GM21619 (cell line): ENCODE measurements at regions not wholly inside any gene's neighbourhood (a gene's known extent, or its start where the extent isn't known, plus 50 kb on each side); places are given as distances from the start of the nearest gene placed in this dataset.

Experiments
- ATAC-seq: cut with Tn5 transposase; IDR thresholded peaks from one replicate; pipeline ENCODE4 v1.9.1; 2021; ENCODE audit not compliant: unreplicated experiment

DNA sequence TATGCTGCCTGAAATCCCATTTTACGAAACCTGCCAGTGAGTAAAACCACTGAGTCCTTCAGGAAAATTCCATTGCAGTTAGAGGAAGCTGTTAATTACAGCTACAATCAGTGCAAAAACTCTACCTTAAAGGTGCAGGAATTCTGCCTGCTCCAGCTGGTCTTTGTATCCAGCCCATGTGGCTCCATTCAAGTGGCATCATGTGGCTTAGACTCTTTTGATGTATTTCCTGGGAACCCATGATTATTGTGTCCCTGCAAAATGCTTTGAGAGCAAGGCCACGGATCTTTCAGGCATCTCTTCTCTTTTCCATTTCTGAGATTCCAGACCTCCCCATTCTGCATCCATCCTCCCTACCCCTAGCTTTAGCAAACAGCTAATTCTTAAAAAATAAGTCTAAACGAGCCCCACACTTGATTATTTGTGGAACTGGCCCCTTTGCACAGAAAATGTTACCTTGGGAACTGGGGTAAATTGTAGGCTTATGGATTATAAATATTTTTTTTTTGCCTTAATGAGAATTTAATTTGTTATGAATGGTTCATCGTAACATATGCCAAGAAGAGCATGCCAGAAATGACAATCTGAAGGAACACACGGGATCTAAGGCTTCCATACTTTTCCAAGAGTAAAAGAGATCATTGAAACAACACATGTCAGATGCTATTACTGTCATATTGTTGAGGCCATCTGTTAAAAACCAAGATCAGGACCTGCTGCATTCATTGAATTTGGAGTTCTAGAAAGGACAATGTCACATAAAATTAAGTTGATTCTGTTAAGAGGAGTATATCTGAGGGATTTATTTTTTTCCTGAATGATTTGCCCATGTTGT is 144.6 kb downstream of the TPH2 start:
- no peak for ATAC-seq

DNA sequence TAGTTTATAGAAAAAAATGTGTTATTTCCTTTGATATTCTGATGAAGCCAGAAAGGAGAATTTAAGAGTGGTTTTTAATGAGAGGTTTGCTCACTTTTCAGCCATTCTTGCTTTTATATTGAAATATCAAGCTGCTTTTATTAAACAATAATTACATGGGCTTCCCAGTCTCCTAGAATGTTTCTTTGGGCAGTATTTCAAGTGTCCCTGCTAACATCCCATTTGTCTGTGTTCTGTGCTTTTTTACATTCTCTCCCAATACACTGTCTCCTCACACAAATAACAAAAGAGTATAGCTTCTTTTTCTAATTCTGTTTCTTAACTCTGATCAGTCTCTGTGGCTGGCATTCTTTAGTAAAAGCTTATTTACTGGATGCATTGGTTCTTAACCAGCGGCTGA is 145.4 kb downstream of the TPH2 start:
- no peak for ATAC-seq

DNA sequence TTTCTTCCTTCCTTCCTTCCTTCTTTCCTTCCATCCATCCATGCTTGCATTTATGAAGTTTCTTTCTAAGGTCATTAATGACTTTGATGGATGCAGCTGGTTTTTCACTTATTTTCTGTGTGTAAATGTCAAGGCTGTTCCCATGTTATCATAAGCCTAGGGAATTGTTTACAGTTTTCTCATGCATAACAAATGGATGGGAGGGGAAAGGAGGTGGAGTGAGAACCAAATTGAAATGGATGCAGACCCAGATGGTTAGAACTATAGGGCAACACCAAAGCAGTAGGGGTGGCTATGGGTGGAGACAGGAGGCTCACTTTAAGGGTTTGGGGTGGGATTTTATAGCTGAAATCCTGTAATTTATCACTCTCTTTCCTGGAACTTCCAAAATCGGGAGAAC is 146.2 kb downstream of the TPH2 start:
- ATAC-seq, result no peak

- ATAC-seq, result no peak
Measured at GRCh38 chr12:72089678-72090077, 151.0 kb downstream of the TPH2 start.

GRCh38 chr12:72093424-72093823 is 154.8 kb downstream of the TPH2 start:
- ATAC-seq, result no peak

DNA sequence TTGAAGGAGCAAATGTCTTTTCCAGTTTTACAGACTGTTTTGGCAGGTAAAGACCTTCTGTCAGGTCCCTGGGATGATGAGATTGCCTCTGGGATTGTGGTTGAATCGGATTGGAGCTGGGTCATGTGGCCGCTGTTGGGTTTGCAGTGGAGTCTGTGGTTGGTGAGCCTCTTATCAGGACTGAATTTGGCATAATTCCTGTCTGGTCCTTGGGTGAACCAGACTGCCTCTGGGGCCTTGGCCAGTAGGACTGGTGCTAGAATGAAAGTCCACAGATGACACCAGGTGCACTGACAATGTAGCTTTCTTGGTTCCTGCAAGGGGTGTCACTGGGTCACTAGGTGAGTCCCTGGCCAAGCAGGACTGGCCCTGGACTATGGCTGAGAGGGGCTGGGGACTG is 155.3 kb downstream of the TPH2 start:
- ATAC-seq, result no peak

DNA sequence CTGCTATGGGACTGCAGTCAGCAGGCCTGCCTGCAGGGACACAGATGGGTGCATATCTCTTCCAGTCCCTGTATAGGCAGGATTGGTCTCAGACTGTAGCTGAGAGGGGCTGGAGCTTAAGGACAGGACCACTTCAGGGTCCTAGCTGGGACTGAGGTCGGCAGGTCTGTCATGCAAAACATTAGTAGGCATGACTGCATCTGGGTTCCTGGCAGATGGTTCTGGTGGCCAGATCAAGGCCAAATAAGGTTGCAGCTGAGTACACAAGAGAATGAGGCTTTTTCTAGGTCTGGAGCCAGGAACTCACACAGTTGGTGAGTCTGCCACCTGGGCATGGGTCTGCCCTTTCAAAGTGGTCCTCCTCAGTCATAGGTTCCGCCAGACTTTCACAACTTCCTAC is 155.8 kb downstream of the TPH2 start:
- no peak for ATAC-seq

DNA sequence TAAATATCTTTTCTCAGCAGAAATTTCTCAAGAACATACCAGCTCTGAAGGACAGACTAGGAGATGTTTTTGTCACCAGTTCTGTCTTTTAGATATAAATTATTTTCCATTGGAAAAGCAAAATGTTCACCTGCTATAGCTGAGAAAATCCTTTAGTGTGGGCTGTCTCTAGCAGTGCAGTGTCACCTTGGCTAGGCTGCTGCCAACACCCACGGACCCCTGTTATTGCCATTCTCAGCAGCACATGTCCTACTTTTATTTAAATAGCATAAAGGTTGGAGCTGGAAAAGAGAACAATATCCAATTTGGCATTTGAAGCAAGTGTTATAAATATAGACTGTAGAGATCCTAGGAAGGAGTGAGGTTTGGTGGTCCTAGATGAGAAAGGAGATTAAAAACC is 156.4 kb downstream of the TPH2 start:
- no peak for ATAC-seq

DNA sequence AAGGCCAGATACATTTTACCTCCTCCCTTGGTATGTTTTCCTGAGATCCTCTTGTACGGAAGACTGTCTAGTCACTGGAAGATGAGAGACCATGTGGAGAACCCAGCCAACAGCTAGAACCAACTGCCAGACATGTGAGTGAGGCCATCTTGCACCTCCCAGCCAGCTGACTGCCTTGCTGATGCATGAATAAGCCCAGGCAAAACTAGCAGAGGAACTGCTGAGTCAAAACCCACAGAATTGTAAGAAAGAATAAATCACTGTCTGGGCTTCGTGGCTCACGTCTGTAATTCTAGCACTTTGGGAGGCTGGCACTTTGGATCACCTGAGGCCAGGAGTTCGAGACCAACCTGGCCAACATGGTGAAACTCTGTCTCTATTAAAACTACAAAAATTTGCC is 160.0 kb downstream of the TPH2 start:
- ATAC-seq, result no peak

DNA sequence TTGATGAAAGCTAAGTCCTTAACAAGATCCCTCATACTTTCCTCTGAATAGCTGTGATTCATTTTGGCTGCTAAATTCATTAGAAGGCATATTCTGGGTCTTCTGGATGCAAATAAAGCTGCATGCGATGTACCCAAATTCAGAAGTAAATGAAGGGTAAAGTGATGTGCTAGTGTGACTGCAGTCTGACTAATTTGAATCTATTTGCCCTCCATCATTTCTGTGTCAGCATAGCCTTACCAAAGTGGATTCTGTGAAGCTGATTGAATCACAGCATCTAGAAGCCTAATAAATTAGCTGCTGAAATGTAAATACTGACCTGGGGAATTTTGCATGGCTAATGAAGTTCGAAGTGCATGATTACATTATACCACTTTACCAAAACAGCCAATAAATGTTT is 162.2 kb downstream of the TPH2 start:
- ATAC-seq, result no peak

DNA sequence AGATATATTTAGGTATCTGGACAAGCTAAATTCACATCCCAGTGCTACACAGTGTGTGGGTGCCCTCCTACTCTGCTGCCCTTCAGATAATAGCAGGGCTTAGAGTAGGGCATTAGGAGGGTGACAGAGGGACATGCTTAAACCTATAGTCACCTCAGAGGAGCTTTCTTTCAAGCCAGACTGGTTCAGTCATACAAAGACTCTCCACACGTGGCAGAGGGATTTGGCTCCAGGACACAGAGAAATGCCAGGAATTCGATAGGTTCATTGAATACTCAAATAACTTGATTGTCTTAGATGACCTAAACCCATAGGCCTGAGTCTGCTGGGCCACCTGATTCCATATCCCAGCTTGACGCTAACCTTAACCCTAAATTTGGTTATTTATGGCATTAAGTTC is 163.5 kb downstream of the TPH2 start:
- no peak for ATAC-seq

DNA sequence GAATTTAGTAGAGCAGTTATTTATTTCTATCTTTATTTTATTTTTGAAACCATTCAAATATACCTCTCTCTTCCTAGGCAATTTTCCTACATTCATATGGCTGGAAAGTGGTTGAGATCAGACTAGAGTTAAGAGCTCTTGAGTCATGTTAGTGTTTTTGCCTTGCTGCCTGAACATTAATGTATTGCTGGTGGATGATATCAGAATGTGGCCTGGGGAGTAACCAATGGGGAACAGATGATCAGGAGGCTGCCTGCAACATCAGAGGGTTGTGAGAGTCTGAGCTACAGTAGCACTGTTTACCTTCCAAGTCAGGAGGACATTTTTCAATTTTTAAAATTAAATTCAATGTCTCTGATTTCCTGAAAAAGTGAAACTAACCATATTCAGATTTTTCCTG is 166.3 kb upstream of the TRHDE start:
- no peak for ATAC-seq

DNA sequence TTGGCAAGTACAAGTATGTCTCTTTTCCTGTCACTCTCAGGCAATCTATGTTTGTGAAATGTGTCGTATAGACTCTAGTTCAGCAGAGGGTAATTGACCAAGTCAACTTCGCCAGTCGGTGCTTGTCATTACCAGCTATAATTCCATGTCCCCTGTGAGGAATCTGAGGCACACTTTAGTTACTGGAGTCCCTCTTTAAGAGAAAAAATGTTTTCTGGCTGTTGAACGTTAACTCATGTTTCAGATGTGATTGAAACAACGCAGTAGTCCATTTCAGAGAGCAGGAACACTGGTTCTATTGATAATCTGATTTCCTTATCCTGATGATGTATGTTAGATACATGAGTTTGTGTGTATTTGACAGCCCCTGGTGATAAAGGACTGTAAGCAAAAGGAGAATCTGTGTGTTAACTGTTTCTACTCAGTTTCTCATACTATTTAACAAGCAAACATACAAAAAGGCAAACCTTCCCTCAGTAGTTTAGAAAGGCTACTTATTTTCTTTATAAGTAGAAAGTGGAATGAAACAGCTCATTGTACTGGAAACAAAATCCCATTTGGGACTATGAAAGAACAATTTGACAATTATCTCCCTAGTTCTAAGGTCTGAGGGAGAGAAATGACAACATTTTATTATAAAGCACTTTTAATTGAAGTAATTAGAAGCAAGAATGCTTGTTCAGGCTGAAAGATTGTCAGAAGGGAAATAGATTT is 161.1 kb upstream of the TRHDE start:
- ATAC-seq, result no peak

GRCh38 chr12:72111706-72112105 is 160.5 kb upstream of the TRHDE start:
- no peak for ATAC-seq

- ATAC-seq, result no peak
Measured at GRCh38 chr12:72133497-72134055, 138.6 kb upstream of the TRHDE start.

DNA sequence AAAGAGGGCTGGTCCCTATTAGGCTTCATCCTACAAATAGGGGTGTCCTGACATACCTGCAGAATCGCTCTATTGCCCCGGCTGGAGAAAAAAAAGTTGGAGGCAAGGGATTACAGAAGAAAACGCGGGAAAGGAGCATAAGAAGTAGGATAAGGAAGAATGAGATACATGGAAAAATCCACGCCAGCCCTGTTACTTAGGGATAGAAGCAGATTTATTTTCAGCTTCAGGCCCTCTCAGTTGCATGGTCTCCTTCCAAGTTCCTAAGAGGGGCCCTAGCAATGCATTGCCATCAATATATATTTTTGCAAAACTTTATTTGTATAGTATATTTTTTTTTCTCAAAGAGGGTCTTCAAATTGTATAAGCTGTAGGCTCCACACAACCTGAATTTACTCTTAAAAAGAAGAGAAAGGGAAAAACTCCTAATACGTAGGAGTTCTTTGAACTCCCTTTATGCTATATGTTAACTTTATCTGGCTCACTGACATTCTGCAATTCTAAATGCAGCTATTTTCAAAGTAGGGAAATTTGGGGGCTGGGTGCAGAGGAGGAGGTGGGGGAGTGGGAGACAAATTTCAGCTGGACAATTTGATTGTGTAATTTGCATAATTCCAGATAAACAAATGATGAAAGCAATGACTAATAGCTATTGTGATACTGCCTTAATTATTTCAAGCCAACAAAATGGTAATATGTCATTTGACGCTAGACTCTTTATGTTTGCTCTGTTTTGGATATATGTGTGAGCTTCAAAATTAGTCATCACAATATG is 137.7 kb upstream of the TRHDE start:
- ATAC-seq, result no peak

- no peak for ATAC-seq
Measured at GRCh38 chr12:72135021-72135301, 137.2 kb upstream of the TRHDE start.

DNA sequence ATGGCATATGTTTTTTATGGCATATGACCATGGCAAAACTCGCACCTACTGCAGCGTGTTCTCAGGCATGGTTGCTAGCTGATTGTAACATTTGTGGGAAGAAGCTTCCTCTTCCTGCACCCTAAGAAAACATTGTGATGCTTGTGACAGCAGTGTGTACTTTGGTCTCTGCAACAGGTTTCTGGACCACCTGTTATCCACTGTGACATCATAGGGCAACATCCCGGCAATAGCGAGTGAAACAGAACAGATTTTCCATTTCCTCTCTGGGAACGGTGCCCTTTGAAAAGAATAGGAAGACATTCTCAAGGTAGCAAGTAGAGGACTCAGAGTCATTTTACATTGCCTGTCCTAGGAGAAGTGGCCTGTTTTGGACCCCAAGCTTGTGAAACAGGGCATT is 135.4 kb upstream of the TRHDE start:
- no peak for ATAC-seq

GRCh38 chr12:72139411-72139810 is 132.8 kb upstream of the TRHDE start:
- no peak for ATAC-seq

DNA sequence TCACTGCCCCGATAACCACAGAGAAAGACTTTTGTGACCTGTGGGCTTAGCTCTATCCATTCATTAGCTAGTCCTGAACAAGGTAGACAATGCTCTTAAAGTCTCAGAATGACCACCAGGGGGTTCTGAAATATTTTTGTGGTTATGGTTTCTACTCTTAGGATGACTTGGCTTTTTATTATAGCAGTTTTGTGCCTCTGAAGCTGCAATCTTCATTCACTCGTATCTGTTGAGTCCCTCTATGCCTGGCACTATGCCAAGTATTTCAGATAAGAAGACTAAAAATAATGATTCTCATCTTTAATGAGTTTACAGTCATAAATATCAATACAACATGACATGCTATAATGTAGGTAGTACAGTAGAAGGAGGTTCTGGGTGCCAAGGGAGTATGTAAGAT is 130.8 kb upstream of the TRHDE start:
- ATAC-seq, result peak; percentile 98

DNA sequence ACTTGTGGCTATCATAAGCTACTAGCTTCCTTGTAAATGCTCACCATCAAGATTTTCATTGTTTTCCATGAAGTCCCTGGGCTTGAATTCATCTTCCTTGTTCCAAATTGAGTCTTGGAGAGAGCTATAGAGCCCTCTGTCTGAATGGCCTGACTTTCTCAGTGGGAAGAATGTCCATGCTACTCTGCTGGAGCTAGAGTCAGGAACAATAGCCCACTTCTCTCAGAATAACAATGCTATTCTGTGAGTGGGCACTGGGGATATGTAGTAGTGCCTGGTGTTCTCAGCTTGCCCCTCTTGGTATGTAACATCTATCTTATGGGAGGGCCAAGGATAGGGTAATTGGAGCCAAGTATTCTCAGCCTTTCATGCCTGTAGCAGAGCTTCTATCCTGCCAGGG is 127.6 kb upstream of the TRHDE start:
- no peak for ATAC-seq

DNA sequence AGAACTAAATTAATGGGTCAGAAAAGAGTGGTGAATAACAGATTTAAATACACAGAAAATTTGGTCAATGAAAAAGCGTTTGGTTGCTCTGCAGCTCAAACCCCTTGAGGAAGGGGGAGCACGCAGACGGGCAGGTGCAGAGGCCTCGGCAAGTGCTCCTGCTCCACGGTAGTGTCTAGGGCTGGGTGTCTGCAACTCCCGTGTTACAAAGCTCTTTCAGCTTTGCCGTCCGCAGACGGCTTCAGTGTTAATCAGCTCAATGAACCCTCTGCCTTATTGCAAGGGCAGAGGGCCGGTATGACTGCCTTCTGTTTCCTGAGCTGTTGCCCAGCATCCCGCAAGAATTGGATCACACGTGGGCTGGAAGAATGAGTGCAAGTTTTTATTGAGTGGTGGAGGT is 125.7 kb upstream of the TRHDE start:
- ATAC-seq, result no peak
